Loucy (cell line): ENCODE measurements at regions not wholly inside any gene's neighbourhood (a gene's known extent, or its start where the extent isn't known, plus 50 kb on each side); places are given as distances from the start of the nearest gene placed in this dataset.
"Not testable (repeated sequence)": the region's sequence is repeated elsewhere in the genome, so short reads cannot be mapped to it uniquely, and the experiment has no call there.

Source experiments
- H2AFZ ChIP-seq: fragments of 200-600 bp; sonication (generic); 2 replicates; pipeline ENCODE4 v1.6.0; 2016; ENCODE audit warnings: antibody characterized with exemption, mild to moderate bottlenecking, low read length, moderate library complexity
- H3F3A ChIP-seq: fragments of 200-600 bp; 2 replicates; pipeline ENCODE4 v1.6.0; 2016; ENCODE audit warnings: antibody characterized with exemption, low read depth, mild to moderate bottlenecking
- H3K27me3 ChIP-seq: fragments of 200-600 bp; sonication (generic); 2 replicates; pipeline ENCODE4 v1.6.1; 2014; ENCODE audit warnings: low read length, mild to moderate bottlenecking; ENCODE audit not compliant: insufficient read depth, poor library complexity, severe bottlenecking
- H3K36me3 ChIP-seq: fragments of 200-600 bp; sonication (generic); 2 replicates; pipeline ENCODE4 v1.6.1; 2016; ENCODE audit warnings: low read length; ENCODE audit not compliant: insufficient read depth
- H3K4me1 ChIP-seq: fragments of 200-600 bp; sonication (generic); 2 replicates; pipeline ENCODE4 v1.5.1; 2014; ENCODE audit warnings: low read length, mild to moderate bottlenecking; ENCODE audit not compliant: insufficient read depth, poor library complexity, severe bottlenecking
- H3K4me2 ChIP-seq: fragments of 200-600 bp; sonication (generic); 2 replicates; pipeline ENCODE4 v1.6.0; 2014; ENCODE audit warnings: antibody characterized with exemption, low read length, low read depth, mild to moderate bottlenecking; ENCODE audit not compliant: poor library complexity, severe bottlenecking
- H3K4me3 ChIP-seq: fragments of 200-600 bp; sonication (generic); 2 replicates; pipeline ENCODE4 v1.5.1; 2014; ENCODE audit warnings: low read length, mild to moderate bottlenecking, mixed read lengths; ENCODE audit not compliant: poor library complexity, severe bottlenecking
- H3K79me2 ChIP-seq: fragments of 200-600 bp; sonication (generic); 2 replicates; pipeline ENCODE4 v1.6.1; 2014; ENCODE audit warnings: low read length; ENCODE audit not compliant: insufficient read depth
- H3K9ac ChIP-seq: fragments of 200-600 bp; sonication (generic); 2 replicates; pipeline ENCODE4 v1.6.0; 2014; ENCODE audit warnings: mild to moderate bottlenecking, low read depth, low read length, moderate library complexity; ENCODE audit not compliant: poor library complexity, severe bottlenecking
- H3K9me2 ChIP-seq: fragments of 200-600 bp; sonication (generic); replicated peaks from 2 replicates; pipeline ENCODE4 v1.6.1; 2016; ENCODE audit warnings: low read depth, low read length, mixed read lengths
- H3K9me3 ChIP-seq: fragments of 200-600 bp; sonication (generic); 2 replicates; pipeline ENCODE4 v1.6.1; 2014; ENCODE audit warnings: mild to moderate bottlenecking, antibody characterized with exemption, low read length, low read depth; ENCODE audit not compliant: insufficient read depth
- H4K20me1 ChIP-seq: fragments of 200-600 bp; sonication (generic); 2 replicates; pipeline ENCODE4 v1.6.0; 2014; ENCODE audit warnings: antibody characterized with exemption, low read length, mild to moderate bottlenecking; ENCODE audit not compliant: insufficient read depth, poor library complexity, severe bottlenecking
- CTCF ChIP-seq: fragments of 200-600 bp; sonication (generic); conservative IDR thresholded peaks from 2 replicates; pipeline ENCODE4 v1.5.1; 2014; ENCODE audit warnings: mild to moderate bottlenecking, antibody characterized with exemption, low read length
- EZH2phosphoT487 ChIP-seq: fragments of 200-600 bp; IDR thresholded peaks from 2 replicates; pipeline ENCODE4 v1.6.1; 2018; ENCODE audit warnings: antibody characterized with exemption, mild to moderate bottlenecking, moderate library complexity, borderline replicate concordance

- Histone ChIP-seq H4K20me1 (no peaks in the 10 kb centered on the region), H3K79me2 (no peaks in the 10 kb centered on the region), H3K9ac (no peak overlapping the region), H2AFZ (no peak overlapping the region), H3K9me2 (no peaks in the 10 kb centered on the region), H3K36me3 (no peaks in the 10 kb centered on the region), H3K9me3 (no peaks in the 10 kb centered on the region), H3K4me1 (no peaks in the 10 kb centered on the region), H3F3A (no peaks in the 10 kb centered on the region), H3K27me3 (no peaks in the 10 kb centered on the region), H3K4me3 (no peak overlapping the region), H3K4me2 (no peak overlapping the region)
- TF ChIP-seq EZH2phosphoT487: no peak
- TF ChIP-seq CTCF: no peak
These were observed 687.1 kb upstream of the NEGR1 start for GRCh38 chr1:72969461-72969860.

- Histone ChIP-seq H3K79me2 (no peaks in the 10 kb centered on the region), H2AFZ (no peak overlapping the region), H3K9me3 (no peaks in the 10 kb centered on the region), H3K4me2 (no peak overlapping the region), H3K36me3 (no peaks in the 10 kb centered on the region), H3K9me2 (no peaks in the 10 kb centered on the region), H4K20me1 (no peaks in the 10 kb centered on the region), H3K9ac (no peak overlapping the region), H3K4me3 (no peak overlapping the region), H3K27me3 (no peaks in the 10 kb centered on the region), H3K4me1 (no peaks in the 10 kb centered on the region), H3F3A (no peaks in the 10 kb centered on the region)
- TF ChIP-seq EZH2phosphoT487 (no peak), CTCF (no peak)
These were observed 672.6 kb upstream of the NEGR1 start for GRCh38 chr1:72954943-72955342.

- not testable (repeated sequence) for H3K79me2 ChIP-seq, H3K9me2 ChIP-seq, H3K4me2 ChIP-seq, H3K27me3 ChIP-seq, H3K36me3 ChIP-seq, H4K20me1 ChIP-seq, H2AFZ ChIP-seq, H3K4me3 ChIP-seq, H3F3A ChIP-seq, H3K4me1 ChIP-seq, H3K9me3 ChIP-seq, H3K9ac ChIP-seq
These were observed 668.6 kb upstream of the NEGR1 start for GRCh38 chr1:72950900-72951299.

GRCh38 chr1:72946903-72947499 lies 664.7 kb upstream of the NEGR1 start:
- no peaks in the 10 kb centered on the region for H3K9me2 ChIP-seq
- no peak overlapping the region for H3K4me2 ChIP-seq
- H3K27me3 ChIP-seq: no peaks in the 10 kb centered on the region
- no peaks in the 10 kb centered on the region for H3K4me1 ChIP-seq
- no peak overlapping the region for H2AFZ ChIP-seq
- no peaks in the 10 kb centered on the region for H4K20me1 ChIP-seq
- no peak overlapping the region for H3K9ac ChIP-seq
- no peaks in the 10 kb centered on the region for H3K36me3 ChIP-seq
- no peak for TF ChIP-seq CTCF
- no peak for TF ChIP-seq EZH2phosphoT487
- no peaks in the 10 kb centered on the region for H3F3A ChIP-seq
- H3K4me3 ChIP-seq: no peak overlapping the region
- H3K79me2 ChIP-seq: no peaks in the 10 kb centered on the region
- H3K9me3 ChIP-seq: no peaks in the 10 kb centered on the region
